Anterior cingulate cortex (tissue), 58 donors: ENCODE measurements at regions not wholly inside any gene's neighbourhood (a gene's known extent, or its start where the extent isn't known, plus 50 kb on each side); places are given as distances from the start of the nearest gene placed in this dataset.
A peak's percentile ranks its signal among the peaks of the same experiment; 100 is the strongest.
"Not testable (repeated sequence)": the region's sequence is repeated elsewhere in the genome, so short reads cannot be mapped to it uniquely, and the experiment has no call there.

Experiments used
- DNase-seq, 58 donors: peaks; one replicate each; lab custom pipeline; 2025; lab: John Stamatoyannopoulos, UW

- DNase-seq = no peak
Measured at GRCh38 chr5:54404568-54404967, 50.9 kb upstream of the HSPB3 start.

- DNase-seq = no peak
Measured at GRCh38 chr5:54403885-54404416, 51.5 kb upstream of the HSPB3 start.

GRCh38 chr5:54403121-54403520, 52.4 kb upstream of the HSPB3 start:
- no peak for DNase-seq

GRCh38 chr5:54401515-54401914, 54.0 kb upstream of the HSPB3 start:
- peak in 3 of 58 donors; percentile 2 to 6 (median 3) for DNase-seq

DNA sequence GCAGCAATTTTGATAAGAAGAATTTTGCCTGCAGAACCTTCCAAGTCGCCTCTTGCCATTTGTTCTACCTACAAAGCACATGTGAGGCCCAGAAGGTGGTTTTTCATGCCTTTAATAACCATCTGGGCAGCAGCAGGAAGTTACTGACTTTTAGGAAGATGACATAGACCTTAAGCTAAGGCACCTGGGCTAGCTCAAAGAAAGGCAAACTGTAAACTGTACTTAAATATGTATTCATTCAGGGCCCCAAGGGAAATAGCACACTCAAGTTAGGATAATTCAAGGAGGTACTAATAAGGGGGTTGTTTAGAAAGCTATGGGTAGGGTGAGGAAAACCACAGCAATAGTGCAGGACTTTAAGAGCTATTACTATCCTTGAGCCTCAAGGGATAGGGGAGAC, 57.3 kb upstream of the HSPB3 start:
- no peak for DNase-seq

DNA sequence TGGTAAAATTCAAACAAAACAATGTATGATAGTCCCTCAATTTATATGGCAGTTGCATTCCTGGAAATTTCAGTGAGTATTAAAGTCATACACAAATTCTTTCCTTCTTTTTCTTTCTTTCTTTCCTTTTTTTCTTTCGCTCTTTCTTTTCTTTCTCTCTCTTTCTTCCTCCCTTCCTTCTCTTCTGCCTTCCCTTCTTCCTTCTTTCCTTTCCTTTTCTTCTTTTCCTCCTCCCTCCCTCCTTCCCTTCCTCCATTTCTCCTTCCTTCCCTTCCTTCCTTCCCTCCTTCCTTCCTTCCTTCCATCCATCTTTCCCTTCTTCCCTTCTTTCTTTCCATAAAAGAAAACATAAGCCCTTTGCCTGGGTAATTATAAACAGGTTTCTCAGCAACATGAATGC, 58.1 kb upstream of the HSPB3 start:
- DNase-seq = no peak

GRCh38 chr5:54393007-54393406, 62.5 kb upstream of the HSPB3 start:
- not testable (repeated sequence) for DNase-seq

DNA sequence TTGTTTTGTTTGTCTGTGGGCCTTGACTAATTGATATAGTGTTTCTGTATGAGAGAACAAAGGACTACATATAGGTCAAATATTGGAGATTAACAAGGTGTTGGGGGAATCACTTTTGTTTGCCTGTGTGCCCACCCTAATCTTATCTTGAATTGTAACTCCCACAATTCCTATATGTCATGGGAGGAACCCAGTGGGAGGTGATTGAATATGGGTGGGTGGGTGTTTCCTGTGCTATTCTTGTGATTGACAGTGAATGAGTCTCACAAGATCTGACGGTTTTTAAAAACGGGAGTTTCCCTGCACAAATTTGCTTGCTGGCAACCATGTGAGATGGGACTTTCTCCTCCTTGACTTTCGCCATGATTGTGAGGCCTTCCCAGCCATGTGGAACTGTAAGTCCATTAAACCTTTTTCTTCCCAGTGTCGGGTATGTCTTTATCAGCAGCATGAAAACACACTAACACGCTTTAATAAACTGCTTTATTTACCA, 64.9 kb upstream of the HSPB3 start:
- no peak for DNase-seq

GRCh38 chr5:54390015-54390414, 65.5 kb upstream of the HSPB3 start:
- DNase-seq = peak in 1 of 58 donors; percentile 38

GRCh38 chr5:54389399-54389798, 66.1 kb upstream of the HSPB3 start:
- not testable (repeated sequence) for DNase-seq

GRCh38 chr5:54388811-54389210, 66.7 kb upstream of the HSPB3 start:
- no peak for DNase-seq

DNA sequence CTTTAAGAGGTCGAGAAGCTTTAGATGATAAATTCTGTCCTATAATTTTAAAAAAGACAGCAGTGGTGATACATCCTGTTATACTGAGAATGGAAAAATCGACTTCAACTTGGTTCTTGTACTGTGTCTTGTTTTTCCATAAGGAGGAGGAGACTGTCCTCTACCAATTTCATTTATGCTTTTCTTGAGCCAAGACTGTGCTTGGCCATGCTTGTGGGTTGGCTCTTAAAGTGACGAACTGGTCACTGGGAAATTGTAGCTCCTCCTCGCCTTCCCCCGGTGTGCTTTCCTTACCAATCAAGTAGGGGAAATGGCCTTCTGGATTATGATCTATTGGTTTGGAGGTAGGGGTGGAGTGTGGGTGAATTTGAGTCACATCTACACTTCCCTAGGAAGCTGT, 67.1 kb upstream of the HSPB3 start:
- no peak for DNase-seq

DNA sequence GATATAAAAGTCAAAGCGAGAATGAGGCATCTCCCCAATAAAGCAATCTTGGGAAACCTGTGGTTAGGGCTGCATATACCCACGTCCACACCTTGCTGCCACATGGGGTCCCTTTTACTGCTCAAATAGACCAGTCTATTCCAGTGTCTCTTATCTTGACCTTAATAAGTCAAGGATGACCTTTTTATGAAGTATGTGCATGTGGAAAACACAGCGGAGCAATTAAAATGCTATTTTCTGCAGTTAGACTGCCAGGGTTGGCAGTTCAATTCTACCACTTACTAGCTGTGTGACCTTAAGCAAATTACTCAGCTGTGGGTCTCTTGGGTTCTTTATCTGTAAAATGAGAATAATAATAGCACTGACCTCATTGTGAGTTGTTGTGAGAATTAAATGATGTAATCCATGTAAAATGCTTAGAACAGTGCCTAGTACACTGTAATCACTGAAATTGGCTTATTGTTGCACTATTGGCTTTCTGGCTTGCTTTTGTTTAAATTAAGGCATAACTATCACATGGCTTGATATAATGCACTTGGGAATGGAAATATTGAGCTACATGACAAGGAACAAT, 67.8 kb upstream of the HSPB3 start:
- DNase-seq = no peak

DNA sequence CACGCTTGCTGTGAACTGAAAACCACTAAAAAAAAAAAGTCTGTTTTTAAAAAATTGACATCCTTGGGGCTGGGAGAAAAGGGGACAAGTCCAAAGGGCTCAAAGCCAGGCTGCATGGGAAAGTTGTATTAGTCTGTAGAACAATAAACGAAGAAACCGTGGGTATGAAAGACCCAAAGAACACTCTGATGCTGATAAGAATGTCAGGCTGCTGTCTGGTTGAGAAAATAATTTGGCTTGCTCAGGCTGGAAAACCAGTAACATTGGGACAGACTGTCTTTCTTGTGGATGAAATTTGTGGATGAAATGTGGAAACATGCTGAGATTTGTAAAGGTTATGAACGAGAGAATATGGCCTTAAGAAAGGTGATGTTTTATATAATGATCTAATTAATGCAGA, 68.5 kb upstream of the HSPB3 start:
- DNase-seq = no peak

- peak in 4 of 58 donors; percentile 3 to 10 (median 7) for DNase-seq
Measured at GRCh38 chr5:54385994-54386393, 69.5 kb upstream of the HSPB3 start.

GRCh38 chr5:54384356-54384933, 71.1 kb upstream of the HSPB3 start:
- no peak for DNase-seq

GRCh38 chr5:54383941-54384340, 71.6 kb upstream of the HSPB3 start:
- DNase-seq = no peak

- no peak for DNase-seq
Measured at GRCh38 chr5:54383225-54383901, 72.1 kb upstream of the HSPB3 start.

- not testable (repeated sequence) for DNase-seq
Measured at GRCh38 chr5:54381319-54381718, 70.9 kb upstream of the ARL15 start.

DNA sequence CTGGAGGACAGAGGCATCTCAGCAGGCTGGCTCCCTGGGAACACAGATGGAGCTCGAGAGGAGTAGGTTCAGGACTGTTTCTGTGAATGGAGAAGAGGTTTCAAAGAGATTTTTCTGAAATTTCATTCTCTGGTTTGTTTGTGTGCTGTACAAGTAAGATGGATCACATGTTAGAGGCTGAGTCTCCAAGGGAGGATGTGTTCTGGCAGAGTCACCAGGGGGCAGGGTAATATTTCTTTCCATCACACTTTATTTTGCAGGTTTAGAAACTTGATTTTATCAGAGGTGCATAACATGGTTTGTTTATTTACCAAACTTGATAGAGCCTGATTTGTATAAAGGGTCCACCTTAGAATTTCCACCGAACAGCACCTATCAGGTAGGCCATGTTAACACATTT, 69.2 kb upstream of the ARL15 start:
- DNase-seq = no peak

DNA sequence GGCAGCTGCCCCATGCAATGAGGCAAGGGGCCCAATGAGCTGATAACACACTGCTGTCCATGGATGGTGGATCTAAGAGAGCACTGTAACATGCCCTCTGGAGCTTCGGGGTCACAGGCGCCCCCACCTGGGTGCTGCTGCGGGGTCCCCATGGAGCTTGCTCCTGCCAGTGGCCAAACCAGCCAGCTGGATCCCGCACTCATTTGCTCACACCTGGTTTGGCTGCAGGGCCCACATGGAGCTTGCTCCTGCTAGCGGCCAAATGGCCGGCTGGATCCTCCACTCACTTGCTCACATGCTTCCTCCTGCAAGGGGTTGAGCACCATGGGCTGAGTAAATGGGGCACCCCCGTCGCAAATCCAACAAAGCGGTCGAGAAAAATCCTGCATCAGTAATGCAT, 68.3 kb upstream of the ARL15 start:
- no peak for DNase-seq

DNA sequence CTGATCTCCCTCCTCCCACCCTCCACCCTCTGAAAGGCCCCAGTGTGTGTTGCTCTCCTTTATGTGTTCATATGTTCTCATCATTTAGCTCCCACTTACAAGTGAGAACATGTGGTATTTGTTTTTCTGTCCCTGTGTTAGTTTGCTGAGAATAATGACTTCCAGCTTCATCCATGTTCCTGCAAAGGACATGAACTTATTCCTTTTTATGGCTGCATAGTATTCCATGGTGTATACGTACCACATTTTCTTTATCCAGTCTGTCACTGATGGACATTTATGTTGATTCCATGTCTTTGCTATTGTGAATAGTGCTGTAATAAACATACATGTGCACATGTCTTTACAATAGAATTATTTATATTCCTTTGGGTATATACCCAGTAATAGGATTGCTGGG, 67.0 kb upstream of the ARL15 start:
- DNase-seq = not testable (repeated sequence)
